ENCODE measurements at regions not wholly inside any gene's neighbourhood (a gene's known extent, or its start where the extent isn't known, plus 50 kb on each side); places are given as distances from the start of the nearest gene placed in this dataset.

DNA sequence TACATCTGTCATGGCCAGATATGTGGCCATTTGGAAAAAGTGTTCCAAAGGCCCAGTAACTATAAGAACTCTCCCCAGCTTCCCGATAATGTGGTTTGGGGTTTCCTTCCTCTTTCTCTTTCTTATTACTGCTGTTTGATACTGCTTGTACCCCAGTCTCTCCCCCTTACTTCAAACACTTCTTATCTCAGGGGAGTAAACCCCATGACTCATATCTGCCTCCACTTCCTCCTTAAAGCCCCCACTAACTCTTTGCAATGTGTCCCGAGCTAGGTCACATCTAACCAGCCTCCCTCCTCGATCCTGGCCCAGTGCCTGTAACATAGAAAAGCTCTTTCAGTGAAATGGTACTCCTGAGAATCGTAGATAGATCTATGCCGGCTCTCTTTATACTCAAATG is 82.4 kb upstream of the STARD13 start:
- Histone ChIP-seq H3K4me1 (ENCODE audit: control insufficient read depth in 2 of 2, insufficient read depth in 2 of 2, low read length in 2 of 2) (peaks cover 0 to 2% of the 10 kb centered on the region in 2 donors), H3K27me3 (ENCODE audit: control insufficient read depth in 2 of 2, insufficient read depth in 1 of 2, low read length in 1 of 2) (no peaks in the 10 kb centered on the region), H3K27ac (ENCODE audit: low read depth in 1 of 2, low read length in 1 of 2) (no peak overlapping the region), H3K4me3 (ENCODE audit: low read length in 2 of 2) (no peak overlapping the region), H3K9me3 (ENCODE audit: control insufficient read depth in 2 of 2, insufficient read depth in 1 of 2, low read length in 1 of 2) (no peaks in the 10 kb centered on the region), H3K36me3 (ENCODE audit: control insufficient read depth in 2 of 2, insufficient read depth in 2 of 2, low read length in 1 of 2) (no peaks in the 10 kb centered on the region)
- DNase-seq (ENCODE audit: low read depth in 6 of 9, low spot score in 9 of 9): no peak
- 21% methylated on average over 5 of the region's 5 CpGs for WGBS

DNA sequence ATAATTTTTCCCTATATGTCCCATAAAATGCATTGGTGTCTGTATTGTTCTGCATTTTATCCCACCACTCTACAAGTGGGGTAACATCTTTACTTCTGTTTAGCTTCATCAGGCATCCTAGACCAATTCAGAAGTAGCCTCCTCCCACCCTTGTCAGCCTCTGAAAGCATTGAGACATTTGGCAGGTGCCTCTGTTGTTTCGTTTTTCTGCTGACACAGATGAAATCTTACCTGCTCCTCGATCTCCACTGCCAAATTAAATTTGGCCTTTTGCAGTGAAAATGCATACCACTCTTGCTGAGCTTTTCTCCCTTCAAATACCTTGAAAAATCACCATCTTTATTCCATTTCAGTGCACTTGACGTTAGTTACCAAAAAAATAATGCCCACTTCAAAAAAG is 83.5 kb upstream of the STARD13 start:
- H3K9me3 ChIP-seq (ENCODE audit: control insufficient read depth in 2 of 2, insufficient read depth in 1 of 2, low read length in 1 of 2): no peaks in the 10 kb centered on the region
- H3K27ac ChIP-seq (ENCODE audit: low read depth in 1 of 2, low read length in 1 of 2): no peak overlapping the region
- no peaks in the 10 kb centered on the region for H3K27me3 ChIP-seq (ENCODE audit: control insufficient read depth in 2 of 2, insufficient read depth in 1 of 2, low read length in 1 of 2)
- H3K36me3 ChIP-seq (ENCODE audit: control insufficient read depth in 2 of 2, insufficient read depth in 2 of 2, low read length in 1 of 2): no peaks in the 10 kb centered on the region
- H3K4me3 ChIP-seq (ENCODE audit: low read length in 2 of 2): no peak overlapping the region
- DNase-seq (ENCODE audit: low read depth in 6 of 9, low spot score in 9 of 9): no peak
- H3K4me1 ChIP-seq (ENCODE audit: control insufficient read depth in 2 of 2, insufficient read depth in 2 of 2, low read length in 2 of 2): peaks cover 0 to 2% of the 10 kb centered on the region in 2 donors
- WGBS: 89% methylated on average over 3 of the region's 3 CpGs

DNA sequence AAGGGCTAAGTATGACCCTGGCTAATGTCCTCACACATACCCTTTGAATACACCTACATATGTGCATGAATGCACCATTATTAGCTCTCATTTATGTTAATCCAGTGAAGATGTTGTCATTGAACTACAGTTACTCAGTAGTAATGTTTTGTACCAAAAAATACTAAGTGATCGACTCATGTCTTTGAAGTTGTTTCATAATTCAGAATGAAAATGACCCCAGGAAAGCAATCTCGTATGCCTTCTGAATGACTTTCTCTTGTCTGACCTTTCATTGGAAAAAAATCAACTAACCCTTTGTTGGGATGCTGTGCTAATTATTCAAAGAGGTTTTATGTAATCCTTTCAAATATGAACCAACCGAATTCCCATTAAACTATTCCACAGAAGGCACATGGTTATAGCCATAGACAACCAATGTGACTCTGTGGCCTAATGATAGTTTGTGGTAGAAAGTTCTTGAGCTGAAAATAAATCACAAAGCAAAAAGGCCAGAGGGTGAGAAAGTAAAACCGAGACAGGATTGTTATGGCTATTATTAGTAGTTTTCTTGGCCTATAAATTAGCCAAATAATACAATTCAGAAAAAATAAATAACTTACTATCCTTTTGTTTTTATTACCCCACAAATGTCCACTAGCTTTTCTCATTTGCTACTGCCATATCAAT is 86.8 kb upstream of the STARD13 start:
- no peak overlapping the region for H3K4me3 ChIP-seq (ENCODE audit: low read length in 2 of 2)
- 95% methylated on average over 4 of the region's 4 CpGs for WGBS
- peaks cover 0 to 2% of the 10 kb centered on the region in 2 donors for H3K4me1 ChIP-seq (ENCODE audit: control insufficient read depth in 2 of 2, insufficient read depth in 2 of 2, low read length in 2 of 2)
- no peaks in the 10 kb centered on the region for H3K36me3 ChIP-seq (ENCODE audit: control insufficient read depth in 2 of 2, insufficient read depth in 2 of 2, low read length in 1 of 2)
- no peak overlapping the region for H3K27ac ChIP-seq (ENCODE audit: low read depth in 1 of 2, low read length in 1 of 2)
- H3K27me3 ChIP-seq (ENCODE audit: control insufficient read depth in 2 of 2, insufficient read depth in 1 of 2, low read length in 1 of 2): no peaks in the 10 kb centered on the region
- no peak for DNase-seq (ENCODE audit: low read depth in 6 of 9, low spot score in 9 of 9)
- H3K9me3 ChIP-seq (ENCODE audit: control insufficient read depth in 2 of 2, insufficient read depth in 1 of 2, low read length in 1 of 2): no peaks in the 10 kb centered on the region

DNA sequence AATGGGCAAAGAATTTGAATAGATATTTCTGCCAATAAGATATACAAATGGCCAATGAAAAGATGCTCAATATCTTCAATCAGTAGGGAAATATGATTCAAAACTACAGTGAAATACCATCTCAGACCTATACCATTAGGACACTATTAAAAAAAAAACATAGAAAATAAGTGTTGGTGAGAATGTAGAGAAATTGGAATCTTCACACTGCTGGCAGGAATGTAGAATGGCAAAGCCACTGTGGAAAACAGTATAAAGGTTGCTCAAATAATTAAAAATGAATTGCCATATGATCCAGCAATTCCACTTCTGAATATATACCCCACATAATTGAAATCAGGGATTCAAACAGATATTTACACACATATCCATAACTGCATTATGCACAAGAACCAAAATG is 88.1 kb upstream of the STARD13 start:
- Histone ChIP-seq H3K4me1 (ENCODE audit: control insufficient read depth in 2 of 2, insufficient read depth in 2 of 2, low read length in 2 of 2) (no peaks in the 10 kb centered on the region), H3K27me3 (ENCODE audit: control insufficient read depth in 2 of 2, insufficient read depth in 1 of 2, low read length in 1 of 2) (no peaks in the 10 kb centered on the region), H3K27ac (ENCODE audit: low read depth in 1 of 2, low read length in 1 of 2) (no peak overlapping the region), H3K4me3 (ENCODE audit: low read length in 2 of 2) (no peak overlapping the region), H3K36me3 (ENCODE audit: control insufficient read depth in 2 of 2, insufficient read depth in 2 of 2, low read length in 1 of 2) (no peaks in the 10 kb centered on the region), H3K9me3 (ENCODE audit: control insufficient read depth in 2 of 2, insufficient read depth in 1 of 2, low read length in 1 of 2) (no peaks in the 10 kb centered on the region)
- DNase-seq (ENCODE audit: low read depth in 6 of 9, low spot score in 9 of 9): no peak

DNA sequence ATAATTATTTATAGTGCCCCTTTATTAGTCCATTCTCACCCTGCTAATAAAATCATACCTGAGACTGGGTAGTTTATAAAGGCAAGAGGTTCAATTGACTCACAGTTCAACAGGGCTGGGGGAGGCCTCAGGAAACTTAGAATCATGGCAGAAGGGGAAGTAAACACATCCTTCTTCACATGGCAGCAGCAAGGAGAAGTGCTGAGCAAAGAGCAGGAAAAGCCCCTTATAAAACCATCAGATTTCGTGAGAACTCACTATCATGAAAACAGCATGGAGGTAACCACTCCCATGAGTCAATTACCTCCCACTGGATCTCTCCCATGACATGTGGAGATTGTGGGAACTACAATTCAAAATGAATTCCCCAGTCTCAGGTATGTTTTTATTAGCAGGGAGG is 89.9 kb upstream of the STARD13 start:
- Histone ChIP-seq H3K4me3 (ENCODE audit: low read length in 2 of 2) (no peak overlapping the region), H3K9me3 (ENCODE audit: control insufficient read depth in 2 of 2, insufficient read depth in 1 of 2, low read length in 1 of 2) (no peaks in the 10 kb centered on the region), H3K4me1 (ENCODE audit: control insufficient read depth in 2 of 2, insufficient read depth in 2 of 2, low read length in 2 of 2) (no peaks in the 10 kb centered on the region), H3K27ac (ENCODE audit: low read depth in 1 of 2, low read length in 1 of 2) (no peak overlapping the region), H3K36me3 (ENCODE audit: control insufficient read depth in 2 of 2, insufficient read depth in 2 of 2, low read length in 1 of 2) (no peaks in the 10 kb centered on the region), H3K27me3 (ENCODE audit: control insufficient read depth in 2 of 2, insufficient read depth in 1 of 2, low read length in 1 of 2) (no peaks in the 10 kb centered on the region)
- no peak for DNase-seq (ENCODE audit: low read depth in 6 of 9, low spot score in 9 of 9)
- WGBS: 77% methylated on average over 1 of the region's 1 CpG

DNA sequence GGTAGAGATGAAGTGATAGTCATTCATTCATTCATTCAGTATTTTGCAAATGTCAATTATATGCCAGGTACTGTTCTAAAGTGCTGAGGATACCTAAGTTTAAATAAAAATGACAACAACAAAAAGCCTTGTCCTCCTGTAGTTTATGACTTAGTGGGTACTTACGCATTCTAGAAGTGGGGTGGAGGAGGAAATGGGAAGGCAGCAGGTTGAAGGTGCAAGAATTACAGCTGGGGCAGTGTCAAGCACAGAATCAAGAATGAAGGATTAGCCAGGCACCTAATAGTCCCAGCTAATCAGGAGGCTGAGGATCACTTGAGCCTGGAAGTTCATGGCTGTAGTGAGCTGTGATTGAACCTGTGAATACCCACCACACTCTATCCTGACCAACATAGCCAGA is 90.7 kb upstream of the STARD13 start:
- Histone ChIP-seq H3K27me3 (ENCODE audit: control insufficient read depth in 2 of 2, insufficient read depth in 1 of 2, low read length in 1 of 2) (no peaks in the 10 kb centered on the region), H3K4me1 (ENCODE audit: control insufficient read depth in 2 of 2, insufficient read depth in 2 of 2, low read length in 2 of 2) (no peaks in the 10 kb centered on the region), H3K36me3 (ENCODE audit: control insufficient read depth in 2 of 2, insufficient read depth in 2 of 2, low read length in 1 of 2) (no peaks in the 10 kb centered on the region), H3K27ac (ENCODE audit: low read depth in 1 of 2, low read length in 1 of 2) (no peak overlapping the region), H3K4me3 (ENCODE audit: low read length in 2 of 2) (no peak overlapping the region), H3K9me3 (ENCODE audit: control insufficient read depth in 2 of 2, insufficient read depth in 1 of 2, low read length in 1 of 2) (no peaks in the 10 kb centered on the region)
- 96% methylated on average over 1 of the region's 1 CpG for WGBS
- no peak for DNase-seq (ENCODE audit: low read depth in 6 of 9, low spot score in 9 of 9)

DNA sequence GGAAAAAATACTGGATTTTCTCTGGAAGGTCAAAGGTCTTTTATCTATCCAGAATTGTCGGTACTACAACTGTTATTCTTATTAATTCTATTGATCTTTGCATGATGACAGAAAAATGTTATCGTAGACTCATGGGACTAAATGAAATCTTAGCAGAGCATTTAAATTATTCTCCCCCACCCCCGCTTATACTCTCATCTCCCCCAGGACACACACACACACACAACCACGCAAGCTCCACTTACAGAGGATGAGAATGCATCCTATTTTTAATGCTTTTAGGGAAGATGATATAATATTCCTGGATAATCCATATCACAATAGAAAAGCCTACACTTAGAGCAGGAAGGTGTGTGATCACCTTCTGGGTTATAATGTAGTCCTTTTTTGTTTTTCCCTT is 91.9 kb upstream of the STARD13 start:
- H3K9me3 ChIP-seq (ENCODE audit: control insufficient read depth in 2 of 2, insufficient read depth in 1 of 2, low read length in 1 of 2): no peaks in the 10 kb centered on the region
- H3K27ac ChIP-seq (ENCODE audit: low read depth in 1 of 2, low read length in 1 of 2): no peak overlapping the region
- H3K27me3 ChIP-seq (ENCODE audit: control insufficient read depth in 2 of 2, insufficient read depth in 1 of 2, low read length in 1 of 2): no peaks in the 10 kb centered on the region
- no peaks in the 10 kb centered on the region for H3K36me3 ChIP-seq (ENCODE audit: control insufficient read depth in 2 of 2, insufficient read depth in 2 of 2, low read length in 1 of 2)
- DNase-seq (ENCODE audit: low read depth in 6 of 9, low spot score in 9 of 9): no peak
- H3K4me3 ChIP-seq (ENCODE audit: low read length in 2 of 2): no peak overlapping the region
- 98% methylated on average over 4 of the region's 4 CpGs for WGBS
- no peaks in the 10 kb centered on the region for H3K4me1 ChIP-seq (ENCODE audit: control insufficient read depth in 2 of 2, insufficient read depth in 2 of 2, low read length in 2 of 2)

DNA sequence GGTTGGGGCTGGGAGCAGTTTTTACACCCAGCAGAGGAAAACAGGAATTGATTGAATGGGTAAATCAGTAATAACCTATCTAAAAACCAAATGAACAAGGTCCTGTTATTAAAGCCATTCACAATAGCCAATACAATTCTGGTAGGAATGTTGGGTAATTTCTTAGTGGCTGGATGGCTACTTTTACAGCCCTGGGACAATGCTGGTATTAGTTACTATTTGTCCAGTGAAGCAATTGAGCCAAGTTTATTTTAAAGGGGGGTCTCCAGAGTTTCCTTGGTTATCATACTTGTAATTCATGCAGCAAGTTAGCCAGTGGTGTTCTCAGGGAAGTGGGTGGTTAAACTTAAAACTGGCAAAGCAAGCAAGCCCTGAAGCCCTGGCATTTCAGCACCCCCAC is 92.3 kb upstream of the STARD13 start:
- Histone ChIP-seq H3K36me3 (ENCODE audit: control insufficient read depth in 2 of 2, insufficient read depth in 2 of 2, low read length in 1 of 2) (no peaks in the 10 kb centered on the region), H3K4me1 (ENCODE audit: control insufficient read depth in 2 of 2, insufficient read depth in 2 of 2, low read length in 2 of 2) (no peaks in the 10 kb centered on the region), H3K27ac (ENCODE audit: low read depth in 1 of 2, low read length in 1 of 2) (no peak overlapping the region), H3K9me3 (ENCODE audit: control insufficient read depth in 2 of 2, insufficient read depth in 1 of 2, low read length in 1 of 2) (no peaks in the 10 kb centered on the region), H3K27me3 (ENCODE audit: control insufficient read depth in 2 of 2, insufficient read depth in 1 of 2, low read length in 1 of 2) (no peaks in the 10 kb centered on the region), H3K4me3 (ENCODE audit: low read length in 2 of 2) (no peak overlapping the region)
- no peak for DNase-seq (ENCODE audit: low read depth in 6 of 9, low spot score in 9 of 9)

DNA sequence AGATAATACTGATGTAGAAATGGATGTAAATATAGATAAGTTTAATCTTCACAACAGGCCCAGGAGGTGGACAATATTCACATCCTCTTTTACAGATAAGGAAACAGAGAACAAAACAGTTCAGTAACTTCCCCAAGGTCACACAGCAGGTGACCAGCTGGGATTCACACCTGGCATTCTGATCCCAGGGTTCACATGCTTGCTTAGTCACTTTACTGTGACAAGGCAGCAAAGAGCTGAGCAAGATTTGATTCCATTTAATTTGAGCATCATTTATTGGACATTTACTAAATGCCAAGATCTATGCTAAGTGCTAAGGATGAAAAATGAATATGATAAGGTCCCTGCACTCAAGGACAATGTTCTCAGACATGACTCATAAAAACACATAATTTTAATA is 94.1 kb upstream of the STARD13 start:
- Histone ChIP-seq H3K4me1 (ENCODE audit: control insufficient read depth in 2 of 2, insufficient read depth in 2 of 2, low read length in 2 of 2) (no peaks in the 10 kb centered on the region), H3K4me3 (ENCODE audit: low read length in 2 of 2) (no peak overlapping the region), H3K36me3 (ENCODE audit: control insufficient read depth in 2 of 2, insufficient read depth in 2 of 2, low read length in 1 of 2) (no peaks in the 10 kb centered on the region), H3K9me3 (ENCODE audit: control insufficient read depth in 2 of 2, insufficient read depth in 1 of 2, low read length in 1 of 2) (no peaks in the 10 kb centered on the region), H3K27ac (ENCODE audit: low read depth in 1 of 2, low read length in 1 of 2) (no peak overlapping the region), H3K27me3 (ENCODE audit: control insufficient read depth in 2 of 2, insufficient read depth in 1 of 2, low read length in 1 of 2) (no peaks in the 10 kb centered on the region)
- DNase-seq (ENCODE audit: low read depth in 6 of 9, low spot score in 9 of 9): no peak

Measured in thymus (tissue), 11 donors.